ENCODE measurements at regions not wholly inside any gene's neighbourhood (a gene's known extent, or its start where the extent isn't known, plus 50 kb on each side); places are given as distances from the start of the nearest gene placed in this dataset.

GRCh38 chr15:94592495-94592894 lies 361.1 kb downstream of the MCTP2 start:
- TF ChIP-seq TAF1 (IDR thresholded peaks at IDR 0.05; ENCODE audit: borderline replicate concordance, insufficient read depth, low read length) (no peak), FOXP2 (optimal IDR thresholded peaks at IDR 0.05; ENCODE audit: borderline replicate concordance, extremely low read depth, extremely low read length, insufficient read depth) (no peak), SIN3A (IDR thresholded peaks at IDR 0.05; ENCODE audit: borderline replicate concordance, insufficient read depth, low read length) (no peak), POLR2AphosphoS5 (IDR thresholded peaks at IDR 0.05; ENCODE audit: low read depth, low read length) (no peak), REST (IDR thresholded peaks at IDR 0.05; ENCODE audit: insufficient read depth in 1 of 2, low read depth in 2 of 2, low read length in 2 of 2) (no peak)

- TF ChIP-seq POLR2AphosphoS5 (IDR thresholded peaks at IDR 0.05; ENCODE audit: low read depth, low read length) (no peak), FOXP2 (optimal IDR thresholded peaks at IDR 0.05; ENCODE audit: borderline replicate concordance, extremely low read depth, extremely low read length, insufficient read depth) (no peak), SIN3A (IDR thresholded peaks at IDR 0.05; ENCODE audit: borderline replicate concordance, insufficient read depth, low read length) (no peak), TAF1 (IDR thresholded peaks at IDR 0.05; ENCODE audit: borderline replicate concordance, insufficient read depth, low read length) (no peak), REST (IDR thresholded peaks at IDR 0.05; ENCODE audit: insufficient read depth in 1 of 2, low read depth in 2 of 2, low read length in 2 of 2) (no peak)
Measured at GRCh38 chr15:94596707-94597106, 365.3 kb downstream of the MCTP2 start.

GRCh38 chr15:94600505-94600904 lies 369.1 kb downstream of the MCTP2 start:
- TF ChIP-seq REST (IDR thresholded peaks at IDR 0.05; ENCODE audit: insufficient read depth in 1 of 2, low read depth in 2 of 2, low read length in 2 of 2) (no peak), SIN3A (IDR thresholded peaks at IDR 0.05; ENCODE audit: borderline replicate concordance, insufficient read depth, low read length) (no peak), POLR2AphosphoS5 (IDR thresholded peaks at IDR 0.05; ENCODE audit: low read depth, low read length) (no peak), FOXP2 (optimal IDR thresholded peaks at IDR 0.05; ENCODE audit: borderline replicate concordance, extremely low read depth, extremely low read length, insufficient read depth) (no peak)

GRCh38 chr15:94602754-94603470 lies 371.6 kb downstream of the MCTP2 start:
- TF ChIP-seq FOXP2 (optimal IDR thresholded peaks at IDR 0.05; ENCODE audit: borderline replicate concordance, extremely low read depth, extremely low read length, insufficient read depth) (no peak), POLR2AphosphoS5 (IDR thresholded peaks at IDR 0.05; ENCODE audit: low read depth, low read length) (no peak)

- no peak for TF ChIP-seq POLR2AphosphoS5 (IDR thresholded peaks at IDR 0.05; ENCODE audit: low read depth, low read length)
Measured at GRCh38 chr15:94606286-94606685, 374.9 kb downstream of the MCTP2 start.

GRCh38 chr15:94607176-94607654 lies 375.9 kb downstream of the MCTP2 start:
- TF ChIP-seq FOXP2 (optimal IDR thresholded peaks at IDR 0.05; ENCODE audit: borderline replicate concordance, extremely low read depth, extremely low read length, insufficient read depth), result no peak
- TF ChIP-seq TAF1 (IDR thresholded peaks at IDR 0.05; ENCODE audit: borderline replicate concordance, insufficient read depth, low read length), result no peak
- no peak for TF ChIP-seq POLR2AphosphoS5 (IDR thresholded peaks at IDR 0.05; ENCODE audit: low read depth, low read length)
- TF ChIP-seq REST (IDR thresholded peaks at IDR 0.05; ENCODE audit: insufficient read depth in 1 of 2, low read depth in 2 of 2, low read length in 2 of 2), result no peak
- TF ChIP-seq SIN3A (IDR thresholded peaks at IDR 0.05; ENCODE audit: borderline replicate concordance, insufficient read depth, low read length), result no peak

Data from PFSK-1 (cell line).